ENCODE measurements at regions not wholly inside any gene's neighbourhood (a gene's known extent, or its start where the extent isn't known, plus 50 kb on each side); places are given as distances from the start of the nearest gene placed in this dataset.

- TF ChIP-seq CTCF (conservative IDR thresholded peaks at IDR 0.05; ENCODE audit: low read depth in 2 of 2) (no peak), POLR2AphosphoS5 (IDR thresholded peaks at IDR 0.05; ENCODE audit: low read depth) (no peak), JUNB (IDR thresholded peaks at IDR 0.05; ENCODE audit: unreplicated experiment) (no peak), EZH2 (IDR thresholded peaks at IDR 0.05; ENCODE audit: low read depth, unreplicated experiment) (no peak), REST (IDR thresholded peaks at IDR 0.05; ENCODE audit: unreplicated experiment) (no peak), EZH2phosphoT487 (IDR thresholded peaks at IDR 0.05; ENCODE audit: unreplicated experiment) (no peak), CREB1 (CRISPR knock-in tag; IDR thresholded peaks at IDR 0.05; ENCODE audit: low read depth) (no peak), ETS1 (IDR thresholded peaks at IDR 0.05) (no peak), ZNF462 (CRISPR knock-in tag; IDR thresholded peaks at IDR 0.05) (no peak), NANOG (IDR thresholded peaks at IDR 0.05; ENCODE audit: borderline replicate concordance) (no peak)
These were observed 497.0 kb downstream of the FOXO1 start for GRCh38 chr13:40169476-40169875.

Measured in GM23338 (cell line).